HG02763 (cell line): ENCODE measurements at regions not wholly inside any gene's neighbourhood (a gene's known extent, or its start where the extent isn't known, plus 50 kb on each side); places are given as distances from the start of the nearest gene placed in this dataset.

Source experiments
- ATAC-seq: cut with Tn5 transposase; IDR thresholded peaks from one replicate; pipeline ENCODE4 v1.9.1; 2021; ENCODE audit warnings: mild to moderate bottlenecking, moderate library complexity; ENCODE audit not compliant: unreplicated experiment

DNA sequence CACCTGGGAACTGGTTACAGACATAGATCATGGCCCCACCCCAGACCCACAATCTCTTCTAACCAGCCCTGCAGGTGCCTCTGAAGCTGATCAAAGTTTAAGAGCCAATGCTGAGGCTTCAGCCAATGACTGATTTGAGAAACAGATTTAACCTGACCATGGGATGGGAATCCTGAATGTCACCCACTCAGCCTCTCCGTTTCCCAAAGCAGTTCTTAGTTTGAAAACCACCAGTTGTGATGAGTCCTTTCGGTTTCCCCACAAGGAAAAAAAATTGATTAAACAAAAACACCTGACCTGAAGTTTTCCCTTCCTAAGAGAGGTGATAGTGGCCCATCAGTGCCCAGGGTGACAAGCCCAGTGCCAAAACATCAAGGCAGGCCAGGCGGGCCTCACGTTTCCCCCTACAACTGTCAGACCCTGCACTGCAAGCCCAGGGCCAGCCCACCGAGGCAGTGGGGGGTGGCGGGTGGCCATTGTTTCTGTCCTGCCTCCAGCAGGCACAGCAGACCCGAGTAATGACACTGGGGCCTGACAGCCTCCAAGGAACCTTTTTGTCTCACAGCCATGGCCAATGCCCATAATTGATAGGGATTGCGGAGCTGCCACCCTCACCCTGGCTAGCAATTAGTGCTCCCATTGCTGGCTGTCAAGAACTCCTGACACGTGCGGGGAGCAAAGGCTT lies 75.4 kb upstream of the ZMIZ1 start:
- no peak for ATAC-seq

DNA sequence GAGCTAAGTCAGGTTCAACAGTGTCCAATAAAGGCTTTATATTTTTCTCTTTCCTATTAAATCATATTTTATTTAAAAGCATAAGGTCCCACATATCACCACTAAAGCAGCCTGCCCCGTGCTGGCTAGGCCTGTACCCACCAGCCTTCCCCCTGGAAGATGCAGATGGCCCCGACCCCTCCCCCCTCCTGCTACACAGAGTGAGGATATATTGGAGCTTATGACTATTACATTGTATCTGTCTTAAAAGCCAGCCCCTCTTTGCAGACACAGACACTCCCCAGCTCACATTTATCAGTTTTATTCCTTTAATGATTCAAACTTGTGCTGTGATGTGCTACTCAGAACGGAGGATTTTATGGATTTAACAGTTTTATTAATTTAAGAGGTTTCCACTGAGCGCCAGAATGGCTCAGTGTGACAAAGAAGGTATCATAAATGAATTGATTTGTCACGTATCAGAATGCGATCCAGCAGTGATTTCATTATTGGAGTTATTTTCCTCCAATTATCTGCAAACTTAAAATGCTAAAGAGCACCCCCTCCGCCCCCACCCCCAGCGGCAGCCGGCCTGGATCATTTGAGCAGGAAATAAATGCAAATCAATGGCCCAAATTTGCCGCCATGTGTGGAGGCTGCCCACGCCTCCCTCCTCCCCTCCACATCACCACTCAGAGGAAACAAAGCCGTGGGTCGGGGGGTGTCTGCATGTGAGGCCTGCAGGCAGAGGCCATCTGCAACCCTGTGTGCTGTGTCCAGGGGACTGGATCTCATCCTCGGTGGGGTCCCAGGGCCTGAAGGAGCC lies 72.6 kb upstream of the ZMIZ1 start:
- no peak for ATAC-seq

DNA sequence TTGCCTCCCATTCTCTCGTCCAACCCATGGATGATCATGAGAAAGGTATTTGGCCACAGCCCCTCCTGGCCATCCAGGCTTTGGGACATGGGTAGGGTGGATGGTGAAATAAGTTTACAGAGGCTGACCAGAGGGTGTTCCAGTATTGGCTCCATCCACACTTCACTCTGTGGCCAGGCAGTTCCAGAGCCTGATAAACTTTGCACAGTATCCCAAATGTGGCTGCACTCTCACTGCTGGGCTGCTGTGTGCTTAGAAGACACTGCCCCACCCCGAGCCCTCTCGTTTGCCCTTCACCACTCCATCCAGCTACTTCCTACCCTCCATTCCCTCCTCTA lies 72.0 kb upstream of the ZMIZ1 start:
- ATAC-seq, result no peak

DNA sequence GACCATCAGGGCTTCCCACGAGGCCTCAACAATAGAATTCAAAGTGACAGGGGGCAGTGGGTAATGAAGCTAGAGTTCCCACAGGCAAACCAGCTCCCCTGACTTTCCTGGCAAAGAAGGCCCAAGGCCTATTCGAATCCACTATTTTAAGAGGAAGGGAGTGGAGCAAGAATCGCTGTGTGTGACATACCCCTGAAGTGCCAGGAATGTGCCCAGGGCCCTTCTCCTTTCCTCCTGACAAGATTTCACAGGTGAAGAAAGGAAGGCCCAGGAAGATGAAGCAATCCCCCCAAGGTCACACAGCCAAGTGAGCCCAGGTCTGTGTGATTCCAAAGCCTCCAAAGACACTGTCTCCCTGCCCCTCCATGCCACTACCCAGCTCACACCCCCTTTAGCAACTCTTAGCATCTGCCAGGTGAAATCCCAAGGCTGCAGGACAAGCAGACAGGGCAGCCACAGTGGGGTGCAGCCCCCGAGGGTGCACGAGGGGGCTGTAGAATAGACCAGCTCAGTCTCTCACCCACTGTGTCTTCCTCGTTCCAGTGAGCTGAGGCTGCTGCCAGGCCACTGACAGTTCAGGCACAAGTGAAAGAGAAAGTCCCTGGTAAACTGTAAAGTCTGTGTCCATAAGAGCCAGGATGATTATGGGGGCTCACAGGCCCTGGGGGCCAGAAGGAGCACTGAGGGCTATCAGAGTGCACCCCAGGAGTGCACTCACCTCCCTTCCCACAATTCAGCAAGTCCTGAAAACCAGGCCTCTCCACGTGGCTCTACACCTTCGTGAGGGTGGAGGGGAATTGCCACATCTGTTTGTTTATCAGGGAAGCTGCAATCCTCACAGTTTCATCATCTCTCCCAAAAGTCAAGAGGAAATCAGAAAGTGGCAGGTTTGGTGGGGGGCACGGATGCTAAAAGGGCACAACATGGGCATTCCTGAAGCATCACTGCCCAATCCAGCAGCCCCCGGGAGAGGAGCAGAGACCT lies 70.8 kb upstream of the ZMIZ1 start:
- no peak for ATAC-seq

DNA sequence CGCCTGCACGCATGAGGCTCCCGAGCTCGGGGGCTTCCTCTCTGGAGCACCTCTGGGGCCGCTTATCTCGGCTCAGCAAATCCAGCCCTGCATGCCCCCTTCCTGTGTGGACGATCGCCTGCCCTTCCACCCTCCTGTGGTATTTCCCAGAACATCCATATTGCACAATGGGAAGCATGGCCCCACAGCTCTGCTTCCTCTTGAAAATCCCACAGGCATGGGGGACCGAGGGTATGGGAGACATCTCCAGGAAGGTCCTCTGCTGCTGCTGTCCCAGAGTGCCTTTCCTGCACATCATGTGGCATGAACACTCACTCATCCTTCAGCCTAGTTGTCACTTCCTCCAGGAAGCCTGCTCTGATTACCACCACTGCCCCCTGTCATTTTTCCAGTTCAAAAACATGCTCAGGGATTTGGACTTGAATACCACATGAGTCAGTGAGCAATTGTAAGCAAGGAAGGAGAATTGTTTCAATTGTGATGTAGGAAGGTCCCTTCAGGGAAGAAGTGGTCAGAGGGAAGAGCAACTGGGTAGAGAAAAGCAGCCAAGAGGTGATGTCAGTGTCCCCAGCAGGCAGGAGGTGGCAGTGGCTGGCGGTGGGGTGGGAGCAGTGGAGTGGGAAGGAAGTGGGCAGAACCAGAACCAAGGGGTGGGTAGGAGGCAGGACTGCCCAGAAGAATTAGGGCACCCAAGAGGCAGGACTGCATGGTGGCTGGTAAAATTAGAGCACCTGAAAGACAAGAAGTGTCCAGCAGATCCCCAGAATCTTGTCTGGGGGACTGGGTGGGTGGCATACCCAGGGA lies 67.5 kb upstream of the ZMIZ1 start:
- no peak for ATAC-seq

DNA sequence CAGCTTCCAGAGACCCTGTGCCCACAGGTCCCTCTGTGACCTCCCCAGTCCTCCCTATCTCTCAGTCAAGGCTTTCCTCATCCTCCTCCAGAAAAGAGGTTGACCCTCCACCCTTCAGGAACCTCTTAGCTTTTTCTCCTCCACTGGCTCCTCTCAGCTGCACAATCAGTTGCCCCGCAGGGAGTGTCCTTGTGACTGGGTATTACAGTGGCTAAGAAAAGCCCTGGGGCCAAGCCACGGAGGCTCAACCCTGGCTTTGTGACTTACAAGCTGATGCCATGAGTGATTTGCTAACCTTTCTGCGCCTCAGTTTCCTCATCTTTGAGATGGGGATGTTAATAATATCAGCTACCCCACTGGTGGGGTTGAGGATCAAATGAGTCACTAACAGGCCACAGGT lies 66.4 kb upstream of the ZMIZ1 start:
- ATAC-seq, result no peak

DNA sequence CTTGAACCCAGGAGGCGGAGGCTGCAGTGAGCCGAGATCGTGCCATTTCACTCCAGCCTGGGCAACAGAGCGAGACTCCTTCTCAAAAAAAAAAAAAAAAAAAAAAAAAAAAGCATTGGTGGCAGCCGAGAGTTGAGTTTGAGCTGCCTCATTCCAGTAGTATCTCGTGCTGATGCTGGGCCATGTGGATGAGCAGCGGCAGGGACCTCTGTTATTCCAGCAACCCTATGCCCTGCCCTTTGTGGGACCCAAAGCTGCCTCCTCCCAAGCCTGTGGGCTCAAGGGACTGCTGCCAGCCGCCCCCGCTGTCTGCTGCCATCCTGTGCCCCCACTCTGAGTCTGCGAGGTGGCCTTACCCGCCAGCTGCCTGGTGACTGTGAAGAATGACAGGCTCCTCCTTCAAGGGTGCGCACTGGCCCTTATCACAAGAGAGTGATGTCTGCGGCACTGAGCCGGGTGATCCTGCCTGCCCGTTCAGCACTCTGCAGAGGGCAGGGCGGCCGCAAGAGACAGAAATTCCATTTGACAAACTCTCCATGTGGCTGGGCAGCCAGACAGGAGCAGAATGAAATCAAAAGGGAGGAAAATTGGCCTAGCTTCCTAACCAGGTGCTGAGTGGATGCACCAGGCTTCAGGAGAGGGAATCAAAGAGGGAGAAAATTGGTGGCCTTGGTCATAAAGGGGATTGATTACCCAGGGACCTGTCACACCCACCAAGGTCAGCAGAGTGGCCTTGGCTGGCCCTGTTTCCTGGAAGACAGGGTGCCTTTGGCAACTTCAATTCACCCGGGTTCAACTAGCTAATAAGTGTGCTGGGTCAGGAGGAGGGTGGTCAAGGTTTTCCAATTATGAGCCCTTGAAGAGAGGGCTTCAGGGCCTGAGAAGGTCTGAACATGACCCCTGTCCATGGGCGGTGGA lies 65.3 kb upstream of the ZMIZ1 start:
- ATAC-seq, result no peak

DNA sequence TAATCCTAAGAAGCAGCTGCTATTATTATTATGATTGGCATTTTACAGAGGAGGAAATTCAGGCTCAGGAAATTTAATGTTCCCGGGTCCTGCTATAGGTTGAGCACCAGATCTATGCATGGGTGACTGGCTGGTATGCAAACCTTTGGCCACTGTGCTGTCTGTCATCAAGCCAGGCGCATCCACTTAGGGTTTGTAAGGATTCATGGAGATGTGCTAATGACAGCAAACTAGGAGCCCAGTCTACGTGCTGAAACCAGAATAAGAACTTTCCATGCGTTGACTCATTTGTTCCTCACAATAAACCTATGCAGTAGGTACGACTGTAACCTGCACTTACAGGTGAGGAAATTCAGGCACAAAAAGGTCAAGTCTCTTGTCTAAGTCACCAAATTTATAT lies 64.5 kb upstream of the ZMIZ1 start:
- no peak for ATAC-seq

DNA sequence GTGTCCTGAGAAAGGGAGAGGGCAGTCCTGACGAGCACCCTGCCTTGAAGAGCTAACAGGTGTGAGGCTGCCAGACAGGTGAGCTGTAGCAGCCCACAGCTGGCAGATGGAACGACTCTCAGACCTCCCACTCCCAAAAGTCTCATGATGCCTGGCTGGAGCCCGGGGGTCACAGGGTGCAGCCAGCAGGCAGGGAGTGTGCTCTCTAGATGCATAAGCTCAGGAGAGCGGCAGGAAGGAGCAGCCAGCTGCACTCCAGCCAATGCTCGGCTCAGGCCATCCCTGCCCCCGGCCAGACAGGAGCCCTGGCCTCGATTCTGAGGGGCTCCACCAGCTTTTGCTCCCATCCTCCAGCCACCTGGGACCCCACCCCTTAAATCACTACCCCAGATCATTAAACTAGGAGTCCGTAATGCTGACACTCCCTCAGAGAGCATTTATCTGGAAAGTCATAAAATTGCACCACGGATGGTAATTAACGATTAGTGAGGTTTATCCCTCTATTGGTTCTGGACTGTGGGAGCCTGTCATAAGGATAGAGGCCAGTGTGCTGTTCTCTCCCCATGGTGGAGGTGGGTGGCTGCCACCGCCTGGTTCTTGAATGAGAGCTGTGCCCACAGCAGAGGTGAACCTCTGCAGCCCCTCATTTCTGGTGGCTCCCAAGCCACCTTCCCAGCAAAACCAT lies 63.5 kb upstream of the ZMIZ1 start:
- ATAC-seq, result no peak

DNA sequence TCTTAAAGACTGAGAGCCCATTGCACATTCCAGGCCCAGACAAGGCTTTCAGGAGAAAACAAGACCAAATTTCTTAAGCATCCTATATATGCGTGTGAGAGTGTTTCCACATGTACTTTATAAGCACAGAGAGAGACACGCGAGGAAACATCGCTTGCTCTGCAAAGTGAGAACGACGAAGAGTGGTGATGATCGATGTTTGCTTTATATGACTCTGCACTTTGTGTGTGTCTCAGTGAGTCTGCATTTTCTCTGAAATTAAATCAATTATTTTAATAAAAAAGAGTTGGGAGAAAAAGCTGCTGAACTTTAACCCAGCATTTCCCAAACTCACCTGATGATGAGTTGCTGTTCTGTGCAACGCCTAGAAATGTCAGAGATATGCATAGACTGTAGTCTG lies 61.7 kb upstream of the ZMIZ1 start:
- no peak for ATAC-seq

DNA sequence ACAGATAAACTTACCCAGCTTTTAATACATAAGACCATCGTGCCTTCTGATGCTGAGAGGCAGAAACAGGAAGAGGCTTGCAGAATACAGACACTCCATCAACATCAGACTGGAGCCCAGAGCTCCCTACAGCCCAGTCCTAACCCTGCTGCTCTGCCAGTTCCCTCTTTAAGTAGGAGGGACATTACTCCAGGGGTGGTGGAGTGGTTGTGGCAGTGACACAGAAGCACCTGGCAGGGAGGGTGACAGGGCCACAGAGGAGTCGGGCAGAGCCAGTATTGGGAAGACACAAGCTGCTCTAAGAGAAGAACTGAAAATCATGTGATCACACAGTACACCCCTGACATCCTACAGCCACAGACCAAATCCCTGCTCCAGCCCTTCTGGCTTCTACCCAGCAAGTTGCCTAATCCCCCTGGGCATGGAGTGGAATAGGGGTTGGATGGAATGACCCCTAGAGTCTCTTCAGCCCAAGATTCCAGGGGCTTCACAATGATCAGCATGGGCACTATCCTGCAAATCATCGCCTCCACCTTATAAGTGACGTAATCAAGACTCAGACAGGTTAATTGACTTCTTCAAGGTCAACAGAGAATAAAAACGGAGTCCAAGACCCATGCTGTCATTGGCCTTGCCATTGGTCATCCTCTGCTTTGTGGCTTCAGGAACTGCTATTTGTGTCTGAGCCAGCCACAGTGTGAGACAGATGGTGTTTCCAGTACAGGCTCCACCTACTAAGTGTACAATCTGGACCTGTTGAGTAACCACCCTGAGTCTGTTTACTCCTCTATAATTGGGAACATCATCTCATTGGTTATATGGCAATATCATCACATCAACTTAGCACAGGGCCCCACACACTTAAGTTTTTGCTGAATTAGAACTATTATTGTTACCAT lies 61.1 kb upstream of the ZMIZ1 start:
- ATAC-seq, result no peak

DNA sequence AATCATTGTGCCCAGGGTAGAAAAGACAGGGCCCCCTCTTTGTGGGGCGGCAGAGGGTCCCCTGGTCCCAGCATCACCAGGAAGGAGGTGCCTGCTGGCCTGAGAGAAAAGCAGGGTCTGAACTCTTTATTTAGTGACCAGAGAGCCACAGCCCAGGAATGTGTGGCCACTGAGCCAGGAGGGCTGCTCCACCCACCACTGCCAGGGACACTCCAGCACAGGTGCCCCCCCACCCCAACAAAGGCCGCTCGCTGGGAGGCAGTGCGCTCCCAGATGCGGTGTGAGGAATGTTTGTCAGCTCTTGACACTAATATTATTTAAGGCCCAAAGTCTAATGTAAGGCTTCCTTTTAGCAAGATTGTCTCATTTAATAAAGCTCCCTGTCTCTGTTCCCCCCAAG lies 59.6 kb upstream of the ZMIZ1 start:
- no peak for ATAC-seq

DNA sequence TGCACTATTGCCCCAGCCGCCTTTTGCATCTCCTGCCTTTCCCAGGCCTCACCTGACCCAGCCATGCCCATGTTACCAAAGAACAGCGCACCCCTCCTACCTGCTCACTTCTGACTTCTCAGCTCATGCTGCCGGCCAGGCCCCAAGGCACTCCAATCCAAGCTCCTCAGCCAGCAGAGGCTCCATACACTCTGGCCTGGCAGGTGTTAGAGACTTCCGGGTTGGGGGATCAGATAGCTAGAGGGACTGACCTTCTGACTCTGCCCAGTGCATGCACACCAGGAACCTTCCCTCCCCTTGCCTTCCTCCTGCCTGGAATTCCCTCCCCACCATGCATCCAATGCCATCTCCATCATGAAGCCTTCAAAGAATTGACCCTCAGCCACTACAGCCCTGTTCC lies 56.2 kb upstream of the ZMIZ1 start:
- ATAC-seq, result no peak

DNA sequence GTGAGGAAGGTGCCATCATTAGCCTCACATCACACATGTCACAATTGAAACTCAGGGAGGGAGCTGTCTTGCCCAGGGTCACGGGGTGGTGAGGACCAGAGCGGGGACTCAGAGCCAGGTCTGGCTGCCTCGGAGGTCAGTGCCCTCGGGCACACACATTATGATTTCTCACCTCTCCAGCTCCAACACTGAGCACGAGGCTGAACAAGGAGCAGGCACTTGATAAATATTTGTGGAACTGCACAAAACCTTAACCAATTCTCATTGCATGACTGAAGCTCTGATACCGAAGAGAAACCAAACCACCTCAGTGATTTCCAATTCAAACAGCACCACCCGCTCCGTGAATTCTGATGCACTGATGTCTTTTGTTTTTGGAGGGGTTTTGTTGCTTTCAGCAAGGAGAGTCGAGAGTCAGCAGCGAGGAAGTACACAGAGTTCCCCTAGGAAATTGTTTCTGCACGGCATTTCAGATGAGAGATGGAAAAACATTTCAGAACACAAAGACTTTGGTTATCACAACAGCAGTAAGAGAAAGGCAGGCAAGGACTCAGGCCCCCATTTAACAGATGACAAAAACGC lies 55.3 kb upstream of the ZMIZ1 start:
- no peak for ATAC-seq

DNA sequence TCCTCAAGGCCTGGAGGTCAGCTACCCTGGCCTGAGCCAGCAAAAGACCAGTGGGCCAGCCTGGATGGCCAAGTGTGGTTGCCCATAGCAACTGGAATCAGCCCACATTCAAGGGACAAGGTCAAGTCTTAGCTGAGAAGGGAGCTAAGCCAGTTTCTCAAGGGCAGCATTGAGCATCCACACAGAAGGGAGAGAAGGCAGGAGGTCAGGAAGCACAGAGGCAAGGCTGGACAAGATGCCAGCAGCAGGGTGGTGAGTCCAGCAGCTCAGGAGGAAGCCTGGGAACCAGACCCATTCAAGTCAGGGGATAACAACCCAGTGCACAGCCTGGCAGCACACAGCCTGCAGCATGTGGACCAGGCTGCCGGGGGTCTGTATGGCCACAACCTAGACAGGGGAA lies 54.0 kb upstream of the ZMIZ1 start:
- no peak for ATAC-seq

DNA sequence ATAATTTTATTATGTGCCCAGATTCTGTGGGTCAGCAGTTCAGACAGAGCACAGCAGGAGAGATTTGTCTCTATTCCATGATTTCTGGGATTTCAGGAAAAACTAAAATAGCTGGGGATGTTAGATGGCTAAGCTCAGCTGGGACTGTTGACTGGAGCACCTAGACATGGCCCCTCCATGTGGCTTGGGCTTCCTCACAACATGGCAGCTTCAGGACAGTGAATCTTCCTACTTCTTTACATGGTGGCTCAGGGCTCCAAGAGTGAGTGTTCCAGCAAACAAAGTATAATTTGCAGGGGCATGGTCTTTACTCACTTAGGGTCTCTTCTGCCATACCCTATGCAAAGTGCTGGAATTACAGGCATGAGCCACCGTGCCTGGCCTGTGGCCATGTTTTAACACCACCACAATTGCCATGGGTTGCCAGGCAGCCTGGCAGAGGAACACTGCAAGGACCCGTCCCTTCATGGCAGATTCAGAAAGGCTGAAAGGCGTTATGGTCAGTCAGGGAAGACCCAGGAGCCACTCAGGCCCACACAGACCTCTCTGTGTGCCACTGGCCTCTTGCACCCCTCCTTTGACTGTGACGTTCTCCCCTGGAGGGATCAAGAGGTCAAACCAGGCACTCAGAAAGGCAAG lies 50.8 kb upstream of the ZMIZ1 start:
- ATAC-seq, result no peak

DNA sequence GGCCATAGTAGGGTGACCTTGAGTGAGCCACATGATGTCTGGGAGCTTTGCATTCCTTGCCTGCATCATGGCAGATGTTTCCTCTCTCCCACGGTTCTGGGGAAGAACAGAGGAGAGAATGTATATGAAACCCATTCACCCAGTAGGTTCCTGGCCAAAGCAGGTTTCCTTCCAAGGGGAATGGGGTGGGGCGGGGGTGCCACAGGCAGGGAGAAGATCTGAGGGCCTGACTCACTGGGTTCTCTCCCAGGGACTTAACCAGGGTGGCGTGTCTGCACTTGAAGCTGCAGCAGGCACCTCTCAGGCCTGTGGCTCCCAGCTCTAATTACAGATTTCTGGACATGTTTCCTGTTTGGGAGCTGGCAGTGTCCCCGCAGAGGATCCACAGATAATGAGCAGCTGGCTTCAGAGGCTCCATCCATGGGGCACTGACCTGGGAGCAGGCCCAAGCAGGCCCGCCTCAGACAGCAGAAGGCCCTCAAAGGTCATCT lies 50.2 kb upstream of the ZMIZ1 start:
- ATAC-seq, result no peak
